B cell (primary cell): ENCODE measurements at regions not wholly inside any gene's neighbourhood (a gene's known extent, or its start where the extent isn't known, plus 50 kb on each side); places are given as distances from the start of the nearest gene placed in this dataset.

Source experiments
- EZH2 ChIP-seq: IDR thresholded peaks from 2 replicates; pipeline ENCODE4 v1.6.1; 2012; ENCODE audit warnings: borderline replicate concordance, low read depth, mild to moderate bottlenecking, moderate library complexity, low read length; ENCODE audit not compliant: insufficient read depth, poor library complexity, severe bottlenecking
- TF ChIP-seq, protein P1 (sequence below): fragments of 200-600 bp; IDR thresholded peaks from one replicate; pipeline ENCODE4 v1.8.0; 2022; ENCODE audit warnings: antibody characterized with exemption, mild to moderate bottlenecking

- TF ChIP-seq, protein P1, sequence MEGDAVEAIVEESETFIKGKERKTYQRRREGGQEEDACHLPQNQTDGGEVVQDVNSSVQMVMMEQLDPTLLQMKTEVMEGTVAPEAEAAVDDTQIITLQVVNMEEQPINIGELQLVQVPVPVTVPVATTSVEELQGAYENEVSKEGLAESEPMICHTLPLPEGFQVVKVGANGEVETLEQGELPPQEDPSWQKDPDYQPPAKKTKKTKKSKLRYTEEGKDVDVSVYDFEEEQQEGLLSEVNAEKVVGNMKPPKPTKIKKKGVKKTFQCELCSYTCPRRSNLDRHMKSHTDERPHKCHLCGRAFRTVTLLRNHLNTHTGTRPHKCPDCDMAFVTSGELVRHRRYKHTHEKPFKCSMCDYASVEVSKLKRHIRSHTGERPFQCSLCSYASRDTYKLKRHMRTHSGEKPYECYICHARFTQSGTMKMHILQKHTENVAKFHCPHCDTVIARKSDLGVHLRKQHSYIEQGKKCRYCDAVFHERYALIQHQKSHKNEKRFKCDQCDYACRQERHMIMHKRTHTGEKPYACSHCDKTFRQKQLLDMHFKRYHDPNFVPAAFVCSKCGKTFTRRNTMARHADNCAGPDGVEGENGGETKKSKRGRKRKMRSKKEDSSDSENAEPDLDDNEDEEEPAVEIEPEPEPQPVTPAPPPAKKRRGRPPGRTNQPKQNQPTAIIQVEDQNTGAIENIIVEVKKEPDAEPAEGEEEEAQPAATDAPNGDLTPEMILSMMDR = no peak
- TF ChIP-seq EZH2 = no peak
Measured at GRCh38 chr6:82045965-82046756, 201.4 kb downstream of the IBTK start.
